Stimulated activated CD4-positive, alpha-beta T cell treated with anti-CD3 and anti-CD28 coated beads, Interleukin-1b, Interleukin-23, amount 100 ng/mL, for 1 hour (primary cell): ENCODE measurements at regions not wholly inside any gene's neighbourhood (a gene's known extent, or its start where the extent isn't known, plus 50 kb on each side); places are given as distances from the start of the nearest gene placed in this dataset.

Experiments
- DNase-seq, 2 donors: peaks; one replicate each; pipeline ENCODE4 v3.0.0-alpha.2; 2020; ENCODE audit warnings: low read depth in 2 of 2

DNA sequence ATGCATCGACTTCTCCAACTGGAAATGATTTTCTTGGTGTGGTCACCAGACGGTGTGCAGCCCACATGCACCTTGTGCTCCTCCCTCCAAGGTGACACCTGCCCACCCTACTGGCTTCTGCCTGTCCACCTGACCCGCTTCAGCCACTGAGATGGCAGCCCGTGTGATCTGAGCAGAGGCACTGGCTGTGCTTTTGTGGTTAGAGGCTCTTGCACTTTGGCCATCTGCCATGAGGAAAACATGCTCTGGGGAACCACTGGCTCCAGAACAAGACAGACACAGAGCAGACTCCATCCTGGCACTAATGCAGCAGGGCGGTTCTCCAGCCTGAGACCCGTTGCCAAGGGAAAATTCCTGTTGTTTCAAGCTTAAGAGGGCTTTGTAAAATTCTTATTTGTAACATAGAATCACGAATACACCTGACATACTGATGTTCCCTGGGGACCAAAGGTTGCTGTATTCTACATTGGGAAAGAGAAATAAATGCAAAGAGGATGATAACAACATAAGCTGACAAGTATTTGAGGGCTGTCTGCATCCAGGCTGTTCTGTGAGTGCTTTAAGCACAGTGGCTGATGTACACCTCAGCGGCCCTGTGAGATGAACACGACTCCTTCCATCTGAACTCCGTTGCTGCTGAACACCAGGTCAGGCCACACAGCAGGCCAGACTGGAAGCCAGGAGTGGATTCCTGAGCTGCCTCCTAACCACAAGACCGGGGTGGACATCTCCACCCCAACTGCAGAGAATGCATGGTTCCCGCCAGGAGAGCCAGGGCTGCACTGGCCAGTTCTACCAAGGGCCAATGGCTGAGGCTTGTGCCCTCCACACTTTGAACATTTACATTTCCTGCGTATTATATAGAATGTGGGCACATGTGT, 820.4 kb downstream of the GALR1 start:
- DNase-seq, result no peak

DNA sequence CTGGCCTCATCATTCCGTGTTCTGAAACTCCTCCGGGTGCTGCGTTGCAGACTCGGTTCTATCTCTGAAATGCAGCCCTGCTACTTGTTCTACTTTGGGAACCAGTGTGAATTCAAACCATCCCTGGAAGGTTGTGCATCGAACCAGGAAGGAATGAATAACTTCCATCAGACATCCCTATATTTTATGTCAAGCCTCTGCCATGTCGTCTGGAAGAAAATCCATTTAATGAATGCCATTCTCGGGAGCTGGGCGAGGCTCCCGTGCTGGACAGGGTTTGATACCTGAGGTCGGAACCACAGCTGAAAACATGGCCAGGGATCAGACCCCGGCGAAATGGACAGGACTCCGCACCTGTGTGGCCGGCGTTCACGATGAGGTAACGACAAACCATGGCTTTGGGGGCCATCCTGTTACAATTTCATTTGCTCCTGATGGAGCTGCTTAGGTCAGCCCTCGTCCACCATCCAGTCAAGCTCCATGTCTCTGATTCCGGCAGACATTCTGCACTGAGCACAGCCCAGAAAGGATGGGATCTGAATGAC, 821.6 kb downstream of the GALR1 start:
- no peak for DNase-seq

DNA sequence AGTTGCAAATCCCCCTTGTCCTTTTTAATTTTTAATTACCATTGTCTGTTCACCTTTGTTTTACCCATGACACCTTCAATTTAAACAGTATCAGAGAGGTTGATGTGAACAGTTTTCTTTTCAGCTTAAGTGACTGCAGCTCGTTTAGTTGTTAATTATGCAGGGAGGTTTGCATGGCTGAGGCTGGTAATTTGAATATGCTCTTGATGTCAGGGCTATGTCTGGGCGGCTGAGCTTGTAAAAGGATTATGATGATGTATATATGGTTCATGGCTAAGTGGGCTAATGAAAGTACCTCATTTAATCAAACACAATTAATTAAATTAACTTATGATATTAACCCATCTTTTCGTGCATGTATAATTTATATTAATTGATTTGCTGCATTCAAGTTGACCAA, 822.1 kb downstream of the GALR1 start:
- no peak for DNase-seq

GRCh38 chr18:78072375-78072774, 822.7 kb downstream of the GALR1 start:
- DNase-seq, result no peak

DNA sequence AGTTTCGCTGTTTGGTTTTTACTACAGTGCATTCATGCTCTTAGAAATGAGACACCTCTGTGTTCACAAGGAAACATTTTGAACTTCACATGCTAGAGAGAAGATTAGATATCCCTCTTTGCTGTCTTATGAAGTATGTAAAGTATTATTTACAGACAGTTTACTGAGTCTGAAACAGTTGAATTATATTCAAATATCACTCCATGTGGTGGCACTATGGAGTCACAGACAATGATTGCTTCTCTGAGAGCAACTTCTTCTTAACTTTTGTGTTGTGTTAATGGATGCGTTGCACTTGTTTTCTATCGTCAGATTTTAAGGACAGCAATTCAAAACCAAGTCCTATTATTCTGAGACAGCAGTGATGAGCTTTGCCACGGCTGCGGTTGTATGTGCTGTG, 823.6 kb downstream of the GALR1 start:
- no peak for DNase-seq

DNA sequence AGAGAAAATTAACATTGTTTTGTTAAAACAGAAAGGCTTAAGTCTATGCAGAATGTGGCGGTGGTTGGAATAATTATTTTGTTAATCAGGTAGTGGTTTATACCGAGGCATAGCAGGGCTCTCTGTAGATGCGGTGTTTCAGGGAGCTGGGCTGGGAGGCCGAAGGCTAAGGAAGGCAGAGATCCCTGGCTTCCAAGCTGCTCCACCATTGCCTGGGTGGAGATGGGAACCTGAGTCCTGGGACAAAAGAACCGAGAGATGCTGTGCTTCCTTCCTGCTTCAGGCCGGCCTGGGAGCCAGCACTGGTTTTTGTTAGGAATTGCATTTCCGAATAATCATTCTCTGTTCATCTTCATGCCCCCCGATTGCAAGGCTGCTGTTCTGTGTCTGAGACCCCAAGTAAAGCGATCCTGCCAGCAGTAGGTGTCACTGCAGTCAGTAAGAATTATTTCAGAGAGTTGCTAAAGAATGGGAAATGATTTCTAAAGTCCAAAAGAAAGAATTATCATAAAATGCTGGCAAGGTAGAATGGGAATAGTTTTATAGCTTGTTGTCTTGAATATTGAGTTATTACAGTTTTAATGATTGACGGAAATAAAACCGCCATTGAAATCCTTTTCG, 824.9 kb downstream of the GALR1 start:
- DNase-seq, result no peak

DNA sequence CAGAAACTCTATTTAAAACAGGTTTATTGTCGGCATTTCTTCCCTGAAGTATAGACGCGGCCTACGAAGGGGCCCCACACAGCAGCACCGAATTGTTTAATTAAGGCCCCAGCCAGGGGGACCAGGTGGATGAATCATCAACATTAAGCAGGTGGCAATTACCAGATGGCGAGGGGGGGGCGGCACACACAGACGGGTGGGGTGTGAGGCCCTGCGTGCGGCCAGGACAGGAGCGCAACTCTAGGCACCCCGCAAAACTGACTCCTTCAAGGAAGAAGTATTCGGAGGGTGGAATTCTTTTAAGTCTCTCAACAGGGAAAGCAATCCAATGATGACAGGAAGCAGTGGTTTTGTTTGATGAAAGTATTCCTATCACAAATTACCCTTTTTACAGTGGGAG, 830.4 kb downstream of the GALR1 start:
- no peak for DNase-seq

DNA sequence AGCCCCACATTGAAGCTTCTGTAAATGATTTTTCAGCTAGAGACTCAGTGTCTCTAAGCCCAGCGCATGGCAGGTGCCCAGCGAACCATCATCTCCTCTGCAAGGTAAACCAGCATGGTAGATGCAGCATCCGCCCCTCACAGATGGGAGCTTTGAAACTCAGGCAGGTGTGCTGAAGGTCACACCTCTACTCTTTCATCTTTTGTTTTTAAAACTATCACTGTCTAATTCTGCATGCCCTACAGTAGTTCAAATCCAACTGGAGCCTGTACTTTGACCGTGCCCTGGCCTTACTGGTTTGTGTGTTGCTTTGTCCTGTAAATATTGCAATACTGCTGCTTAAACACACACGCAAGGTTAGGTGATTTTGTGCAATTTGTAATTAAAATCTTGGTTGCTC, 831.1 kb downstream of the GALR1 start:
- DNase-seq, result no peak

- no peak for DNase-seq
Observed at GRCh38 chr18:78082816-78083215, 833.2 kb downstream of the GALR1 start.

DNA sequence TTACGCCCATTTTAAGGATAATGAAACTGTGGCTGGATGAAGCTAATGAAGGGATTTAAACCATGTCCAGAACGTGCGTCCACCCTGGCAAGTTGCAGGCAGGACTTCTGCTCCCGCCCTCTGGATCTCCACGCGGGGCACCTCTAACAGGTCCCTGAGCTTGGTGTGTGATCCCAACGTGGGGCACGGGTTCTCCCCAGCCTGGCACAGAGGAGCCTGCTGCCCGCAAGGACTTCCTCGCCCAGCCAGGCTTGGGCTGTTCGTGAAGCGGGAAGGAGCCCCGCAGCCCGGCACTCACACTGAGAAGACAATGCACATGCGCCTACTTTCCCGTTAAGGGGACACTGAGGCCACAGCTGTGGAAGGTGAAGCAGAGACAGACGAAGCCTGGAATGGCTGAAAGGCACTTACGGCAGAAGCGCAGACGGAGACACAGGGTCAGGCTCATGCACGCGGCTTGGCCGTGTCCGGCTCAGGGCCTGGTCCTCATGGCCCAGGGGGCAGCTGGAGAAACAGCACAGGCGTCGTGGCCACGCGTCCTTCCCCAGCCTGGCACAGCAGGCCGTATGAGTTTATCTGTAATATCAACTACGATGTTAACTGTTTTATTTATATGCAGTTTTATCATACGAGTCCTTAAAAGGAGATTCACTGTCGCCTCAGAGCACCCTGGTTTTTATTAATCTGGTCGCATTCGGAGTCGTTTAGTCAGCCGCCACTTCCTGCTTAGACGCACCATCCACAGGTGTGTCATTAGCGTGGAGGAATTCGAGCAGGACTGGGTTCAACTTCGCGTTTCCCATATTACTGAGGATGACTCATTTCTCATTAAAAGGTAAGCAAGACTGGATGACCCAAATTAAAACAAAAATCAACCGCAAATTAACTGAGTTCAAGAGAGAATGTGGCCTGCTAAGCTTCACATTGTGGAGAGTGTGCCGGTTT, 835.9 kb downstream of the GALR1 start:
- DNase-seq, result no peak

GRCh38 chr18:78086931-78087330, 837.3 kb downstream of the GALR1 start:
- no peak for DNase-seq

DNA sequence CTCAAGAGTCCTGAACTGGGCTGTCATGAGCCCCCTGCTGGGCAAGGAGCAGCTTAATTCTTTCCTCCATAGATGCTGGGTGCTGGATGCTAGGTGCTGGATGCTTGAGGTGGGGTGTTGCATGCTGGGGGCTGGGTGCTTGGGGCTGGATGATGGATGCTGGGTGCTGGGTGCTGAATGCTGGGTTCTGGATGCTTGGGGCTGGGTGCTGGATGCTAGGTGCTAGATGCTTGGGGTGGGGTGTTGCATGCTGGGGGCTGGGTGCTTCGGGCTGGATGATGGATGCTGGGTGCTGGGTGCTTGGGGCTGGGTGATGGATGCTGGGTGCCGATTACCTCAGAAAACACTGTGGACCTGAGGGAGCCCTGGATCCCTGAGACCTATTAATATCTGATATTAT, 837.7 kb downstream of the GALR1 start:
- DNase-seq, result no peak

DNA sequence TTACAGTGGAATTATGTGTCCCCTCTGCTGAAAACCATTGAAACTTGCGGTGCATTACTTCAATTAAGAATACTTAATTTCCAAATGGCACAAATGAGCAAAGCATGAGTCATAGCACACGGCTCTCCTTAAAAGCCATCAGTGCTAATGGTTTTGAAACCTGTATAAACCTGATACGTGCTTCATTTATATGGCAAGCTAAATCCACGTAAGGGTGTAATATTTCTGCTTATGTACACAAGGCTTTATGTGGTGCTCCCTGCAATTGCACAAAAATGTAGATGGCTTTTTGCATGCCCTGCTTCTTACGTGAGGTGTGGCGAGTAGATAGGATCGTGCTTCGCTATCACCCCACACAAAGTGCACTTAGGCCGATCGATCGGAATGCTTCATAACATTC, 840.9 kb downstream of the GALR1 start:
- DNase-seq, result no peak

DNA sequence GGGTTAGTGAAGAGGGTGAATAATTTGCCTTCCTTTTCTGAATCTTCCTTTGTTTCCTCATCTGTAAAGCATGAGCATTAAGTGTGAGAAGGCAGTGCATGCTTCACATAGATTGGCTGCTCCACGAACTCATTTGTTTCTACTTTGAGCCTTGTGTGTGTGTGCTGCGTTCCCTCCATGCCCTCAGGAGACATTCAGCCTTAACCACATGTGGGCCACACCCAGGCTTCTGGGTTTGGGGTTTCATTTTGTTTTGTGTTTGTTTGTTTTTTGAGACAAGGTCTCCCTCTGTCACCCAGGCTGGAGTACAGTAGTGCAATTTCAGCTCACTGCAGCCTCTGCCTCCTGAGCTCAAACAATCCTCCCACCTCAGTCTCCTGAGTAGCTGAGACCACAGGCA, 843.3 kb downstream of the GALR1 start:
- no peak for DNase-seq

DNA sequence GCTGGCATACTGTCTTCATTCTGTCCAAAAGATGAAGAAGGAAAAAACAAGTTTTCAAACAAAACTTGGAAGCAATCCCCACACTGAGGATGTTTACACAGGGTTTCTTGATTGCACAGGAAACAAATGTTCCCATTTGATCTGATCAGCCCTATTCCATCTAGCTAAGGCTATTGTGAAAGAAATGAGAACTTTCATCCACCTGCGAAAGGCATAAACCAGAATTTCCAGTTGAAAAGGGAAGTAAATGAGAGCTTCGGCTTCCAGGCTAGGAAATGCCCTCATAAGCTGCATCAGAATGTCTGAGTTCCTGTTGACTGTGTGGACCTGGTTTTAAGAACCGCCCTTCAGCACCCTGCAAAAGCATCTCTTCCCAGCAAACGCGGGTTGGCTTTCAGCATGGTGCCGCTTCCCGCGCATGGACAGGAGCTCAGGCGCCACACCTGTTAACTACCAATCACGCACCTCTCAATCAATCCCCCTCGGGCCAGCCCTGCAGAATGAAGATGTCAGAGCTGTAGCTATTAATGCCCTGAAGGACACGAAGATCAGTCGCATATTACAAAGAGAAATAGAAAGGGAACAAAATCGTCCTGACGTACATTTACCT, 850.4 kb downstream of the GALR1 start:
- DNase-seq, result no peak

DNA sequence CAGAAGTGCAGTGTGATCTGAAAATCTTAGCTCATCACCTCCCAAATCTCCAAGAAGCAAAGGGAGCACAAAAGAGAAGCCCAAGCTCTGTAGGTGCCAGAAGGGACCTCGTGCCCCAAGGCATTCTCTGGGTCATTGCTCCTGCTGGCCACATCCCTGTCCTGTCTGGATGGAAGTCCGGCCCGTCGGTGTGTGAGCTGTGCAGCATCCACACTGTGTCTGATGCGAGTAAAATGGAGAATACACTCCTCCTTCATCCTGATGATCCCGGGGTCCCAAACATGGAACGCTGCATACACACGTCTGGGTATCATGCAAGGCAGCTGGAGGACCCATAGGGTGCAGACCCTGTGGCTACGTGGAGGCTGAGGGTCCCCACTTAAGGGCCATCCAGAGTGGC, 851.4 kb downstream of the GALR1 start:
- no peak for DNase-seq

- DNase-seq, result no peak
Observed at GRCh38 chr18:78102135-78102534, 852.5 kb downstream of the GALR1 start.

GRCh38 chr18:78105611-78106010, 856.0 kb downstream of the GALR1 start:
- DNase-seq, result no peak

DNA sequence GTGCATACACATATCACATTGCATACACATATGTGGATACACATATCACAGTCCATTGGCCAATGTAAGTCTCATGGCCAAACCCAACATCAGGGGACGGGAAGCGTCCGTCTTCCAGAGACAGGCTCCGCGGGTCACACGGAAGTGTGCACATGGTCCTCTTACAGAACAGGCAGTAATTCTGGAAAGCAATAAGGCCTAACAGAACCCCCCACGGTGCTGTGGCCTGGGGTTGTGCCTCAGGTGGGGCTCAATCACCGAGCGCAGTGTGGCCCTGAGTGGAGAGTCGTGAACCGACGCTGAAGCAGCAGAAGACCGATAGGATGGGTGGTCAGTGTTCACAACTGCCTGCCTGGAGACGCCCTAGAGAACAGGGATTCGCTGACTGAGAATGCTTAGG, 857.3 kb downstream of the GALR1 start:
- no peak for DNase-seq

DNA sequence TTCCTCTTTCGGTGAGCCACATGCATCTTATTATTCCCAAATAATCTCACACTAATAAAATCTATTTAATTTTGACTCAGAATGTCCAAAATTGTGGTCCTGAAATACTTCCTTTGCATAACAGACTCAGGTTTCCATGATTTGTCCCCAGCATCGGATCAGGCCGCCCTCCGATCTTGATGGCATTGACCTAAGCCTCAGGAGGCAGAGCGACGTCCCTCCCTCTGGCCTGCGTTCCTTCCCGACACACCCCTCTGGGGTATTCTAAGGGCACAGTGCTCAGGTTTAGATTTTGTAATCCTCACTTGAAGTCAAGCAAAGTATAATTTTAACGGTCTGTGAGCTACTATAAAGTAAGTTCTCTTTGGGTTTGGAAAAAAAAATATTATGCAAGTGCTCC, 857.7 kb downstream of the GALR1 start:
- no peak for DNase-seq

DNA sequence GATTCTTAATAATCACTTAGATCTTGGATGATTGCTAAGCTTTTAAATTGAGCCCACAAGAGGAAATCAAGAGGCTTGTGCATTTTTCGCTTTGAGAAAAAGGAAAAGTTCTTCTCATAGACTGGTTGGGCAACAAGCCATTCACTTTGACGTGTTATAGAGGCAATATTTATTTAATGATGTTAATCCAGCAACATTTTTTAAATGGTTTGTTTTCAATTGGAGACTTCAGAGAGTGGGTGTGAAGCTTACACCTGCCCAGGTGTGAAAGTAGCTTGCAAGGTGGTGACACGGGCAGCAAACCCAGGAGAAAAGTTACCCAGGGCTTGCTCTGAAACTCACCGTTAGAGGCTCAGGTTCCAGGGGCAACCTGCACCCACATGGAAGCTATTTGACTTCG, 858.9 kb downstream of the GALR1 start:
- no peak for DNase-seq
